ENCODE measurements at regions not wholly inside any gene's neighbourhood (a gene's known extent, or its start where the extent isn't known, plus 50 kb on each side); places are given as distances from the start of the nearest gene placed in this dataset.

DNA sequence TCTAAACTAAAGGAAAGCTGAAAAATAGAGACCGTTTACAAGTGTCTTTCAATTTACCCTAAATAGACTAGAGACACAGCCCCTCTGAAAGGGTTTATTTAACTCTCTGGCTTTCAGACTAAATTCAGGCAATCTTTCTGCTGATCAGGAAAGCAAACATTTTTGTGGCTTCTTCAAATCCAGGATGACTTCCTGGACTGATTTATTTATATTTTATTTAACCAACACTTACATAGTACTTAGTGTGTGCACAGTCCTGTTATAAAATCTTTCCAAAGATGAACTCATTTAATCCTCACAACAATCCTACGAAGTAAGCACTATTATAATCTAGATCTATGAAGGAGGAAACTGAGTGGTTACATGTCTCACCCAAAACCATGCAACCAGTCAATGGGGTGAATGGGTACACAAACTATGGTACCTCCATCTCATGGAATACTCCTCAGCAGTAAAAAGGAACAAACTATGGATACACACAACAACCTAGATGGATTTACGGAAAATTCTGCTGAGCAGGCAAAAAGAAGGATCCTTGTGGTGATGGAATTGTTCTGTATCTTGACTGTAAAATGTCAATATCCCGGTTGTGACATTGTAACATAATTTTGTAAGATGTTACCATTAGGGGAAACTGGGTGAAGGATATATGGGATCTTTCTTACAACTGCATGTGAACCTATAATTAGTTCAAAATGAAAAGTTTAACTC lies 64.1 kb upstream of the MAMLD1 start:
- DNase-seq (ENCODE audit: low spot score) (no peak), ATAC-seq (no peak), FAIRE-seq (no peak)
- intact Hi-C loops (cut with micrococcal nuclease; ENCODE audit: unreplicated experiment): no loop called here
- TF ChIP-seq RBAK (CRISPR knock-in tag; IDR thresholded peaks at IDR 0.05) (no peak), ZNF329 (CRISPR knock-in tag; IDR thresholded peaks at IDR 0.05; ENCODE audit: low read depth) (no peak), MAFK (conservative IDR thresholded peaks at IDR 0.05 in 1 of 2, IDR thresholded peaks at IDR 0.05 in 1 of 2; ENCODE audit: low read length in 2 of 2) (peak; percentile 84 to 92), MAFF (IDR thresholded peaks at IDR 0.05; ENCODE audit: low read depth, low read length) (peak; percentile 91)
- TF ChIP-seq, protein P1, sequence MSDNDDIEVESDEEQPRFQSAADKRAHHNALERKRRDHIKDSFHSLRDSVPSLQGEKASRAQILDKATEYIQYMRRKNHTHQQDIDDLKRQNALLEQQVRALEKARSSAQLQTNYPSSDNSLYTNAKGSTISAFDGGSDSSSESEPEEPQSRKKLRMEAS (IDR thresholded peaks at IDR 0.05): no peak
- no peaks in the 10 kb centered on the region for H3K27me3 ChIP-seq (ENCODE audit: control insufficient read depth in 1 of 2, insufficient read depth in 2 of 2, low read length in 2 of 2)
- H4K20me1 ChIP-seq (ENCODE audit: insufficient read depth, low read length): no peaks in the 10 kb centered on the region
- no peaks in the 10 kb centered on the region for H3K4me1 ChIP-seq (ENCODE audit: insufficient read depth, low read length)
- H3K36me3 ChIP-seq (replicated peaks in 1 of 2; ENCODE audit: control insufficient read depth in 1 of 2, insufficient read depth in 2 of 2, low read length in 2 of 2): no peaks in the 10 kb centered on the region
- no peaks in the 10 kb centered on the region for H3K79me2 ChIP-seq (ENCODE audit: insufficient read depth, low read length)
- H3K27ac ChIP-seq (ENCODE audit: extremely low read length, insufficient read depth, low read length): no peak overlapping the region
- BruUV-seq (replicated peaks): no TSS peak
- no peak overlapping the region for H3K9ac ChIP-seq (ENCODE audit: insufficient read depth, low read depth, low read length)
- ChIA-PET POLR2A (no interaction called here), CTCF (ENCODE audit: low intra/inter-chr PET ratio, low total read pairs) (no interaction called here)
- no peak overlapping the region for H2AFZ ChIP-seq (ENCODE audit: low read length)
- 21% methylated on average over 4 of the region's 4 CpGs for WGBS (ENCODE audit: low lambda C conversion rate)
- H3K4me3 ChIP-seq (replicated peaks in 1 of 3; ENCODE audit: insufficient read depth in 1 of 3, low read depth in 2 of 3, low read length in 3 of 3): no peak overlapping the region
- in situ Hi-C loops (cut with HindIII; ENCODE audit: extremely low pct_ligation_motif_present, low pct_unique_long_range_greater_than_20kb): no loop called here
- H3K4me2 ChIP-seq (ENCODE audit: low read depth, low read length): no peak overlapping the region
- H3K9me3 ChIP-seq (ENCODE audit: low read length): no peaks in the 10 kb centered on the region

DNA sequence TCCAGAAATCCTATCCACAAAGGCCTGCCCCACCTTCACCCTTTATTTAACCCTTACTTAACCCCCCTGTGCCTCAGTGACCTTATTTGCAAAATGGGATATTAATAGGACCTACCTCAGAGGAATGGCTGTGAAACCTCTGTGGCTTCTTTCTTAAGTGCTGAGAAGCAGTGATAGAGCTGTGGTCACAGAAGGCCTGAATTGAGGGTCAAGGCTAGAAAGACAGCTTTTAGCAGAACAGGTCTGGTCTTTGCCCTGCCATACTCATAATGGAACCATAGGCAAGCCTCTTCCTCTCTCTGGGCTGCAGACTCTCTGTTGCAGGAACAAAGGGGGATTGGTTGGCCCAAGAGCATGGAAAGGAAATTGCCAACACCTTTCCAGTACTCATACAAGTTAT lies 63.5 kb upstream of the MAMLD1 start:
- H3K4me1 ChIP-seq (ENCODE audit: insufficient read depth, low read length): no peaks in the 10 kb centered on the region
- no peaks in the 10 kb centered on the region for H3K9me3 ChIP-seq (ENCODE audit: low read length)
- H3K4me2 ChIP-seq (ENCODE audit: low read depth, low read length): no peak overlapping the region
- intact Hi-C loops (cut with micrococcal nuclease; ENCODE audit: unreplicated experiment) (no loop called here), in situ Hi-C loops (cut with HindIII; ENCODE audit: extremely low pct_ligation_motif_present, low pct_unique_long_range_greater_than_20kb) (no loop called here)
- H4K20me1 ChIP-seq (ENCODE audit: insufficient read depth, low read length): no peaks in the 10 kb centered on the region
- no peaks in the 10 kb centered on the region for H3K36me3 ChIP-seq (replicated peaks in 1 of 2; ENCODE audit: control insufficient read depth in 1 of 2, insufficient read depth in 2 of 2, low read length in 2 of 2)
- no peak overlapping the region for H2AFZ ChIP-seq (ENCODE audit: low read length)
- H3K79me2 ChIP-seq (ENCODE audit: insufficient read depth, low read length): no peaks in the 10 kb centered on the region
- no peak for FAIRE-seq
- POLR2A ChIA-PET: no interaction called here
- DNase-seq (ENCODE audit: low spot score): no peak
- H3K9ac ChIP-seq (ENCODE audit: insufficient read depth, low read depth, low read length): no peak overlapping the region
- CTCF ChIA-PET (ENCODE audit: low intra/inter-chr PET ratio, low total read pairs): no interaction called here
- no peak overlapping the region for H3K4me3 ChIP-seq (replicated peaks in 1 of 3; ENCODE audit: insufficient read depth in 1 of 3, low read depth in 2 of 3, low read length in 3 of 3)
- no peak for ATAC-seq
- no peaks in the 10 kb centered on the region for H3K27me3 ChIP-seq (ENCODE audit: control insufficient read depth in 1 of 2, insufficient read depth in 2 of 2, low read length in 2 of 2)
- H3K27ac ChIP-seq (ENCODE audit: extremely low read length, insufficient read depth, low read length): no peak overlapping the region
- BruUV-seq (replicated peaks): no TSS peak
- TF ChIP-seq, protein P2, sequence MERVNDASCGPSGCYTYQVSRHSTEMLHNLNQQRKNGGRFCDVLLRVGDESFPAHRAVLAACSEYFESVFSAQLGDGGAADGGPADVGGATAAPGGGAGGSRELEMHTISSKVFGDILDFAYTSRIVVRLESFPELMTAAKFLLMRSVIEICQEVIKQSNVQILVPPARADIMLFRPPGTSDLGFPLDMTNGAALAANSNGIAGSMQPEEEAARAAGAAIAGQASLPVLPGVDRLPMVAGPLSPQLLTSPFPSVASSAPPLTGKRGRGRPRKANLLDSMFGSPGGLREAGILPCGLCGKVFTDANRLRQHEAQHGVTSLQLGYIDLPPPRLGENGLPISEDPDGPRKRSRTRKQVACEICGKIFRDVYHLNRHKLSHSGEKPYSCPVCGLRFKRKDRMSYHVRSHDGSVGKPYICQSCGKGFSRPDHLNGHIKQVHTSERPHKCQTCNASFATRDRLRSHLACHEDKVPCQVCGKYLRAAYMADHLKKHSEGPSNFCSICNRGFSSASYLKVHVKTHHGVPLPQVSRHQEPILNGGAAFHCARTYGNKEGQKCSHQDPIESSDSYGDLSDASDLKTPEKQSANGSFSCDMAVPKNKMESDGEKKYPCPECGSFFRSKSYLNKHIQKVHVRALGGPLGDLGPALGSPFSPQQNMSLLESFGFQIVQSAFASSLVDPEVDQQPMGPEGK (CRISPR knock-in tag; IDR thresholded peaks at IDR 0.05): no peak
- TF ChIP-seq, protein P3, sequence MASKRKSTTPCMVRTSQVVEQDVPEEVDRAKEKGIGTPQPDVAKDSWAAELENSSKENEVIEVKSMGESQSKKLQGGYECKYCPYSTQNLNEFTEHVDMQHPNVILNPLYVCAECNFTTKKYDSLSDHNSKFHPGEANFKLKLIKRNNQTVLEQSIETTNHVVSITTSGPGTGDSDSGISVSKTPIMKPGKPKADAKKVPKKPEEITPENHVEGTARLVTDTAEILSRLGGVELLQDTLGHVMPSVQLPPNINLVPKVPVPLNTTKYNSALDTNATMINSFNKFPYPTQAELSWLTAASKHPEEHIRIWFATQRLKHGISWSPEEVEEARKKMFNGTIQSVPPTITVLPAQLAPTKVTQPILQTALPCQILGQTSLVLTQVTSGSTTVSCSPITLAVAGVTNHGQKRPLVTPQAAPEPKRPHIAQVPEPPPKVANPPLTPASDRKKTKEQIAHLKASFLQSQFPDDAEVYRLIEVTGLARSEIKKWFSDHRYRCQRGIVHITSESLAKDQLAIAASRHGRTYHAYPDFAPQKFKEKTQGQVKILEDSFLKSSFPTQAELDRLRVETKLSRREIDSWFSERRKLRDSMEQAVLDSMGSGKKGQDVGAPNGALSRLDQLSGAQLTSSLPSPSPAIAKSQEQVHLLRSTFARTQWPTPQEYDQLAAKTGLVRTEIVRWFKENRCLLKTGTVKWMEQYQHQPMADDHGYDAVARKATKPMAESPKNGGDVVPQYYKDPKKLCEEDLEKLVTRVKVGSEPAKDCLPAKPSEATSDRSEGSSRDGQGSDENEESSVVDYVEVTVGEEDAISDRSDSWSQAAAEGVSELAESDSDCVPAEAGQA (IDR thresholded peaks at IDR 0.05; ENCODE audit: low read depth): no peak
- TF ChIP-seq, protein P3 (CRISPR knock-in tag; IDR thresholded peaks at IDR 0.05; ENCODE audit: borderline replicate concordance): no peak
- TF ChIP-seq ONECUT2 (CRISPR knock-in tag; IDR thresholded peaks at IDR 0.05) (no peak), PLRG1 (conservative IDR thresholded peaks at IDR 0.05) (no peak)

Measured in HepG2 (cell line).